ENCODE measurements at regions not wholly inside any gene's neighbourhood (a gene's known extent, or its start where the extent isn't known, plus 50 kb on each side); places are given as distances from the start of the nearest gene placed in this dataset.

DNA sequence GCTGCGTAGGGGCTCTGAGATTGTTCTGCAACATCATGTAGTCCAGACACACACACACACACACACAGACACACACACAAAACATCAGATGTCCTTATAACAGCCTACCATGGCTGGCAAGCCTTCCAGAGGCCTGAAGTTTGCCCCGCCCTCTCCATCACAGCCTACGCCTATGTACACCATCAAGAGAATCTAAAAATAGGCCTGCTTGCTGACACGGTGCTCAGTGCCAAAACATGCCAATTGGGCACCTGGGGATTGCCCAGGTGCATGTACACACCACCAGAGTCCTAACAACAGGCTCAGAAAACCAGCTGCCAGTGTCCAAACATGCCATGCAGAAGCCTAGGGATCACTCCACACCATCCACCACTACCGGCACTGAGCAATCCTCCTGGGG, 391.7 kb upstream of the SPTLC3 start:
- TF ChIP-seq, protein P1, sequence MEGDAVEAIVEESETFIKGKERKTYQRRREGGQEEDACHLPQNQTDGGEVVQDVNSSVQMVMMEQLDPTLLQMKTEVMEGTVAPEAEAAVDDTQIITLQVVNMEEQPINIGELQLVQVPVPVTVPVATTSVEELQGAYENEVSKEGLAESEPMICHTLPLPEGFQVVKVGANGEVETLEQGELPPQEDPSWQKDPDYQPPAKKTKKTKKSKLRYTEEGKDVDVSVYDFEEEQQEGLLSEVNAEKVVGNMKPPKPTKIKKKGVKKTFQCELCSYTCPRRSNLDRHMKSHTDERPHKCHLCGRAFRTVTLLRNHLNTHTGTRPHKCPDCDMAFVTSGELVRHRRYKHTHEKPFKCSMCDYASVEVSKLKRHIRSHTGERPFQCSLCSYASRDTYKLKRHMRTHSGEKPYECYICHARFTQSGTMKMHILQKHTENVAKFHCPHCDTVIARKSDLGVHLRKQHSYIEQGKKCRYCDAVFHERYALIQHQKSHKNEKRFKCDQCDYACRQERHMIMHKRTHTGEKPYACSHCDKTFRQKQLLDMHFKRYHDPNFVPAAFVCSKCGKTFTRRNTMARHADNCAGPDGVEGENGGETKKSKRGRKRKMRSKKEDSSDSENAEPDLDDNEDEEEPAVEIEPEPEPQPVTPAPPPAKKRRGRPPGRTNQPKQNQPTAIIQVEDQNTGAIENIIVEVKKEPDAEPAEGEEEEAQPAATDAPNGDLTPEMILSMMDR (IDR thresholded peaks at IDR 0.05 in 4 of 5, conservative IDR thresholded peaks at IDR 0.05 in 1 of 5) = no peak
- TF ChIP-seq POLR2A (IDR thresholded peaks at IDR 0.05) = no peak
